ENCODE measurements at regions not wholly inside any gene's neighbourhood (a gene's known extent, or its start where the extent isn't known, plus 50 kb on each side); places are given as distances from the start of the nearest gene placed in this dataset.

GRCh38 chr12:125567581-125567980 is 502.3 kb downstream of the AACS start:
- POLR2A ChIA-PET: no interaction called here
- Mint-ChIP-seq H3K27me3 (no peaks in the 10 kb centered on the region), H3K36me3 (ENCODE audit: low read depth) (no peaks in the 10 kb centered on the region)

GRCh38 chr12:125568306-125568705 is 503.1 kb downstream of the AACS start:
- no peak for DNase-seq
- Mint-ChIP-seq H3K4me3 (no peak overlapping the region), H3K9me3 (no peaks in the 10 kb centered on the region), H3K27me3 (no peaks in the 10 kb centered on the region), H3K27ac (no peak overlapping the region), H3K4me1 (no peaks in the 10 kb centered on the region), H3K36me3 (ENCODE audit: low read depth) (no peaks in the 10 kb centered on the region)
- POLR2A ChIA-PET: no interaction called here
- CTCF ChIA-PET: no interaction called here
- no peak for ATAC-seq (ENCODE audit: low read depth)
- TF ChIP-seq, protein P1, sequence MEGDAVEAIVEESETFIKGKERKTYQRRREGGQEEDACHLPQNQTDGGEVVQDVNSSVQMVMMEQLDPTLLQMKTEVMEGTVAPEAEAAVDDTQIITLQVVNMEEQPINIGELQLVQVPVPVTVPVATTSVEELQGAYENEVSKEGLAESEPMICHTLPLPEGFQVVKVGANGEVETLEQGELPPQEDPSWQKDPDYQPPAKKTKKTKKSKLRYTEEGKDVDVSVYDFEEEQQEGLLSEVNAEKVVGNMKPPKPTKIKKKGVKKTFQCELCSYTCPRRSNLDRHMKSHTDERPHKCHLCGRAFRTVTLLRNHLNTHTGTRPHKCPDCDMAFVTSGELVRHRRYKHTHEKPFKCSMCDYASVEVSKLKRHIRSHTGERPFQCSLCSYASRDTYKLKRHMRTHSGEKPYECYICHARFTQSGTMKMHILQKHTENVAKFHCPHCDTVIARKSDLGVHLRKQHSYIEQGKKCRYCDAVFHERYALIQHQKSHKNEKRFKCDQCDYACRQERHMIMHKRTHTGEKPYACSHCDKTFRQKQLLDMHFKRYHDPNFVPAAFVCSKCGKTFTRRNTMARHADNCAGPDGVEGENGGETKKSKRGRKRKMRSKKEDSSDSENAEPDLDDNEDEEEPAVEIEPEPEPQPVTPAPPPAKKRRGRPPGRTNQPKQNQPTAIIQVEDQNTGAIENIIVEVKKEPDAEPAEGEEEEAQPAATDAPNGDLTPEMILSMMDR (IDR thresholded peaks at IDR 0.05): no peak
- intact Hi-C loops (cut with micrococcal nuclease): no loop called here

More at GRCh38 chr12:125567581-125567980, 502.3 kb downstream of the AACS start:
- no peaks in the 10 kb centered on the region for H3K4me1 Mint-ChIP-seq
- no peak overlapping the region for H3K4me3 Mint-ChIP-seq
- intact Hi-C loops (cut with micrococcal nuclease): no loop called here
- TF ChIP-seq, protein P1 (IDR thresholded peaks at IDR 0.05): no peak
- H3K9me3 Mint-ChIP-seq: no peaks in the 10 kb centered on the region
- CTCF ChIA-PET: no interaction called here
- no peak overlapping the region for H3K27ac Mint-ChIP-seq
- DNase-seq (no peak), ATAC-seq (ENCODE audit: low read depth) (no peak)

- Mint-ChIP-seq H3K9me3 (peaks cover 8% of the 10 kb centered on the region), H3K4me3 (no peak overlapping the region), H3K27ac (no peak overlapping the region), H3K36me3 (ENCODE audit: low read depth) (no peaks in the 10 kb centered on the region), H3K27me3 (no peaks in the 10 kb centered on the region), H3K4me1 (no peaks in the 10 kb centered on the region)
- intact Hi-C loops (cut with micrococcal nuclease): no loop called here
- no peak for ATAC-seq (ENCODE audit: low read depth)
- no peak for DNase-seq
- CTCF ChIA-PET: no interaction called here
- POLR2A ChIA-PET: no interaction called here
- TF ChIP-seq, protein P1 (IDR thresholded peaks at IDR 0.05): no peak
These were observed 508.0 kb downstream of the AACS start for GRCh38 chr12:125573271-125573670.

DNA sequence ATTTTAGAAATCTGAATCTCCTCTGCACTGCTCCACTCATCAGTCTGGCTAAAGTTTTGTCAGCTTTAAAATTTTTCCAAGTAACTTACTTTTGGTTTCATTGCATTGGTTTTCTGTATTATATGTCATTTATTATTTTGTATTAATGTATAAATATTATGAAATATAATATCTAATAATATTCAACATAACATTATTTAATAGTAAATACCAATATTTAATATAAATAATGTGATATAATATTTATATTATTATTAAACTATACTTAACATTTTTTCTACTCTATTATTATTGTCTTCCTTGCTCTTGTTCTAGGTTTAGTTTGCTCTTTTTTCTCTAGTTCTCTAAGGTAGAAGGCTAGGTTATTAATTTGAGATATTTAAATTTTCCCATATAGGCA is 512.1 kb downstream of the AACS start:
- Mint-ChIP-seq H3K9me3 (peaks cover 24% of the 10 kb centered on the region), H3K27ac (no peak overlapping the region), H3K4me3 (no peak overlapping the region), H3K4me1 (no peaks in the 10 kb centered on the region), H3K27me3 (no peaks in the 10 kb centered on the region), H3K36me3 (ENCODE audit: low read depth) (no peaks in the 10 kb centered on the region)
- DNase-seq (no peak), ATAC-seq (ENCODE audit: low read depth) (no peak)
- intact Hi-C loops (cut with micrococcal nuclease): no loop called here
- POLR2A ChIA-PET: no interaction called here
- CTCF ChIA-PET: no interaction called here
- TF ChIP-seq, protein P1 (IDR thresholded peaks at IDR 0.05): no peak

DNA sequence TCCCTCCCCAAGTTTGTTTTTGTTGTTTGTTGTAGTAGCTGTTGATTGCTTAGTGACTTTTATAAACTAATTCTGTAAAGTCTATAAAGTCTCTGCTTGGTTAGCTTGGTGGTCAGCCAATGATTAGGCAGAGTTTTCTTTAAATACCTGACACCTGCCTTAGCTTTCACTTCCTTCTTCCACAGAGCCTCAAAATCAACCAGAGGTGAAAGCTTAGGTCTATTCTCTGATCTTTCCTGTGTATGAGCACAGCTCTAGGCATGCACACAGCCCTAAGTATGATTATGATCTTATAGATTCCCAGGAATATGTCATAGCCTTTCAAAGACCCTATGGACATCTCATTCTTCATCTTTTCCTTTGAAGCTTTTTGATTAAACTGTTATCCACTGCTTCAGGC is 514.7 kb downstream of the AACS start:
- Mint-ChIP-seq H3K27ac (no peak overlapping the region), H3K9me3 (peaks cover 24% of the 10 kb centered on the region), H3K4me1 (no peaks in the 10 kb centered on the region), H3K36me3 (ENCODE audit: low read depth) (no peaks in the 10 kb centered on the region), H3K27me3 (no peaks in the 10 kb centered on the region), H3K4me3 (no peak overlapping the region)
- TF ChIP-seq, protein P1 (IDR thresholded peaks at IDR 0.05): no peak
- intact Hi-C loops (cut with micrococcal nuclease): no loop called here
- DNase-seq (no peak), ATAC-seq (ENCODE audit: low read depth) (no peak)
- POLR2A ChIA-PET: no interaction called here
- CTCF ChIA-PET: no interaction called here

Measured in activated B cell treated with CpG ODN at 0.5 μM for 24 hours (primary cell).